Panc1 (cell line): ENCODE measurements at regions not wholly inside any gene's neighbourhood (a gene's known extent, or its start where the extent isn't known, plus 50 kb on each side); places are given as distances from the start of the nearest gene placed in this dataset.
"Not testable (repeated sequence)": the region's sequence is repeated elsewhere in the genome, so short reads cannot be mapped to it uniquely, and the experiment has no call there.

Experiments
- ATAC-seq: fragments of 200-7000 bp; cut with Tn5 transposase; 2 replicates; pipeline ENCODE4 v1.9.1; 2020; ENCODE audit warnings: mild to moderate bottlenecking, moderate library complexity
- BruUV-seq: library from RNA; stranded (reverse); fragments of 400-500 nt; replicated peaks from 2 replicates; lab custom pipeline; 2021; lab: Mats Ljungman, UMichigan
- CTCF ChIA-PET: fragments of 300-600 bp; sonication (Branson Sonifier 250); formaldehyde crosslinking; loops from one replicate; lab custom pipeline; 2022; ENCODE audit warnings: antibody characterized with exemption; lab: Charles Lee
- POLR2A ChIA-PET: fragments of 300-600 bp; sonication (Branson Sonifier 250); formaldehyde crosslinking; loops from one replicate; lab custom pipeline; 2022; ENCODE audit warnings: antibody characterized with exemption; lab: Charles Lee
- DNase-seq: peaks from one replicate; pipeline ENCODE4 v3.0.0-alpha.2; 2010; ENCODE audit warnings: low read depth, low spot score
- H3K27ac ChIP-seq: 2 replicates; pipeline ENCODE4 v1.5.1; 2011; ENCODE audit warnings: mild to moderate bottlenecking, low read length, inconsistent platforms
- H3K27me3 ChIP-seq: fragments of 200-500 bp; sonication (Bioruptor generic); 2 replicates; pipeline ENCODE4 v1.6.0; 2014; ENCODE audit warnings: low read length, inconsistent platforms; ENCODE audit not compliant: control insufficient read depth, insufficient read depth
- H3K36me3 ChIP-seq: fragments of 200-500 bp; sonication (Bioruptor generic); 2 replicates; pipeline ENCODE4 v1.5.1; 2014; ENCODE audit warnings: inconsistent platforms, mild to moderate bottlenecking, low read length, moderate library complexity; ENCODE audit not compliant: control insufficient read depth, insufficient read depth
- H3K4me1 ChIP-seq: 2 replicates; pipeline ENCODE4 v1.5.1; 2011; ENCODE audit warnings: inconsistent platforms, mild to moderate bottlenecking, low read length, moderate library complexity; ENCODE audit not compliant: control insufficient read depth, insufficient read depth
- H3K4me3 ChIP-seq, 2 experiments: 2 replicates each; pipeline ENCODE4 v1.5.1; 2011 to 2012; ENCODE audit warnings: low read depth in 2 of 2, low read length in 2 of 2, mild to moderate bottlenecking in 2 of 2, inconsistent platforms in 1 of 2, moderate library complexity in 1 of 2
- H3K9me3 ChIP-seq: fragments of 200-500 bp; sonication (Bioruptor generic); 2 replicates; pipeline ENCODE4 v1.5.1; 2014; ENCODE audit warnings: low read depth, mild to moderate bottlenecking, inconsistent platforms, low read length, moderate library complexity; ENCODE audit not compliant: control insufficient read depth, insufficient read depth
- POLR2AphosphoS5 ChIP-seq: IDR thresholded peaks from 2 replicates; pipeline ENCODE4 v1.6.1; 2012; ENCODE audit warnings: mild to moderate bottlenecking, low read depth, low read length, moderate library complexity
- SIN3A ChIP-seq: IDR thresholded peaks from 2 replicates; pipeline ENCODE4 v1.6.1; 2012; ENCODE audit warnings: low read depth, mild to moderate bottlenecking, low read length, moderate library complexity, borderline replicate concordance; ENCODE audit not compliant: insufficient read depth
- TCF7L2 ChIP-seq: IDR thresholded peaks from 2 replicates; pipeline ENCODE4 v1.6.1; 2011; ENCODE audit warnings: mild to moderate bottlenecking, low read depth, low read length, inconsistent platforms
- in situ Hi-C: cut with HindIII; loops from 2 replicates; pipeline ENCODE4 v1.10.0; 2016; ENCODE audit warnings: low sequenced_read_pairs, low pct_unique_long_range_greater_than_20kb
- intact Hi-C: fragments of 100-400 bp; cut with micrococcal nuclease; formaldehyde crosslinking; loops from one replicate; pipeline ENCODE4 v1.10.0; 2022; ENCODE audit not compliant: unreplicated experiment
- TF ChIP-seq, protein P1 (sequence below), 2 experiments: IDR thresholded peaks; 2 replicates each; pipeline ENCODE4 v1.6.1; 2011 to 2012; ENCODE audit warnings: low read depth in 2 of 2, control low read depth in 1 of 2, low read length in 1 of 2, mild to moderate bottlenecking in 1 of 2, moderate library complexity in 1 of 2; ENCODE audit not compliant: insufficient read depth in 1 of 2
- TF ChIP-seq, protein P2 (sequence below): fragments of 450-650 bp; IDR thresholded peaks from 2 replicates; pipeline ENCODE4 v1.5.1; 2017; ENCODE audit warnings: mild to moderate bottlenecking

DNA sequence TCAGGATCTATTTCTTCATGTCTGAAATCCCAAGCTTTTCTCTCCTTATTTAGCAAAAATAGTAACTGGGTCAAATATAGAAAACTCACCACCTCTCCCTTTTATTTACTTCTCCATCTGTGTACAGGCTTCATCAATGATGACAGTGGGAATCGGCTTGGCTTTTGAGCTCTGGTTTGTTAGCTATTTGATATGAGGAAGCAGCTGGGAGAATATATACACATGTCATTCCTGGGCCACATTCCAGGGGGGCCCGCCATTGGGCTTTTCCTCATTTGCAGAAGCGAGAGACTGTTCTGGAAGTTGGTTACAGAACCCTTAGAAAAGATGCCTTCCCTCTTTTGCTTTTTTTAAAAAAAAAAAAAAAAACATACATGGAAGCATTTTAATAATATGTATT is 107.4 kb upstream of the F9 start:
- TF ChIP-seq POLR2AphosphoS5 (no peak), SIN3A (no peak)
- TF ChIP-seq, protein P1, sequence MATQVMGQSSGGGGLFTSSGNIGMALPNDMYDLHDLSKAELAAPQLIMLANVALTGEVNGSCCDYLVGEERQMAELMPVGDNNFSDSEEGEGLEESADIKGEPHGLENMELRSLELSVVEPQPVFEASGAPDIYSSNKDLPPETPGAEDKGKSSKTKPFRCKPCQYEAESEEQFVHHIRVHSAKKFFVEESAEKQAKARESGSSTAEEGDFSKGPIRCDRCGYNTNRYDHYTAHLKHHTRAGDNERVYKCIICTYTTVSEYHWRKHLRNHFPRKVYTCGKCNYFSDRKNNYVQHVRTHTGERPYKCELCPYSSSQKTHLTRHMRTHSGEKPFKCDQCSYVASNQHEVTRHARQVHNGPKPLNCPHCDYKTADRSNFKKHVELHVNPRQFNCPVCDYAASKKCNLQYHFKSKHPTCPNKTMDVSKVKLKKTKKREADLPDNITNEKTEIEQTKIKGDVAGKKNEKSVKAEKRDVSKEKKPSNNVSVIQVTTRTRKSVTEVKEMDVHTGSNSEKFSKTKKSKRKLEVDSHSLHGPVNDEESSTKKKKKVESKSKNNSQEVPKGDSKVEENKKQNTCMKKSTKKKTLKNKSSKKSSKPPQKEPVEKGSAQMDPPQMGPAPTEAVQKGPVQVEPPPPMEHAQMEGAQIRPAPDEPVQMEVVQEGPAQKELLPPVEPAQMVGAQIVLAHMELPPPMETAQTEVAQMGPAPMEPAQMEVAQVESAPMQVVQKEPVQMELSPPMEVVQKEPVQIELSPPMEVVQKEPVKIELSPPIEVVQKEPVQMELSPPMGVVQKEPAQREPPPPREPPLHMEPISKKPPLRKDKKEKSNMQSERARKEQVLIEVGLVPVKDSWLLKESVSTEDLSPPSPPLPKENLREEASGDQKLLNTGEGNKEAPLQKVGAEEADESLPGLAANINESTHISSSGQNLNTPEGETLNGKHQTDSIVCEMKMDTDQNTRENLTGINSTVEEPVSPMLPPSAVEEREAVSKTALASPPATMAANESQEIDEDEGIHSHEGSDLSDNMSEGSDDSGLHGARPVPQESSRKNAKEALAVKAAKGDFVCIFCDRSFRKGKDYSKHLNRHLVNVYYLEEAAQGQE (IDR thresholded peaks at IDR 0.05; ENCODE audit: insufficient read depth in 1 of 2, low read depth in 2 of 2, low read length in 1 of 2), result no peak
- BruUV-seq, result no TSS peak
- H3K27me3 ChIP-seq, result no peaks in the 10 kb centered on the region
- no peaks in the 10 kb centered on the region for H3K4me1 ChIP-seq
- intact Hi-C loops (no loop called here), in situ Hi-C loops (no loop called here)
- H3K9me3 ChIP-seq, result no peaks in the 10 kb centered on the region
- ChIA-PET POLR2A (no interaction called here), CTCF (no interaction called here)
- DNase-seq (no peak), ATAC-seq (no peak)
- H3K36me3 ChIP-seq, result no peaks in the 10 kb centered on the region
- no peak overlapping the region for H3K4me3 ChIP-seq
- no peak overlapping the region for H3K27ac ChIP-seq

DNA sequence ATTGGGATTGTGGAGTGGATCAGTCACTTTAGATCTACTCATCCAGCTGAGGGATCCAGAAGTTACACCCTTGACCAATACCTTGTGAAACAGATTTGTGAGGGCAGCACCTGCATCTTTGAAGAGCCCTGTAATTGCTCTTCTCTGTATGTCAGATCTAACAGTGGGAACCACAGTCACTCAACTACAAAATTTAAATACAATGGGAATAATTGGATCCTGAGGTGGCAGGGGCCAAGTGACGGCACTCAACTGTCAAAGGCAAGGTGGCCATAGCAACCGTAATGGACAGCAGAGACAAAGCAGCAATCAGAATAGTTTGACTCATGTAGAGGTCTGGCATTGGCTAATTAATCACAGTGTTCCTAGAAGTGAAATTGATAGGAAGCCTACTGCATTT is 132.3 kb upstream of the F9 start:
- H3K36me3 ChIP-seq, CTCF ChIA-PET, H3K4me3 ChIP-seq, BruUV-seq, ATAC-seq, H3K4me1 ChIP-seq, intact Hi-C loops, DNase-seq, in situ Hi-C loops, H3K27ac ChIP-seq, POLR2A ChIA-PET, H3K9me3 ChIP-seq, H3K27me3 ChIP-seq: not testable (repeated sequence)

DNA sequence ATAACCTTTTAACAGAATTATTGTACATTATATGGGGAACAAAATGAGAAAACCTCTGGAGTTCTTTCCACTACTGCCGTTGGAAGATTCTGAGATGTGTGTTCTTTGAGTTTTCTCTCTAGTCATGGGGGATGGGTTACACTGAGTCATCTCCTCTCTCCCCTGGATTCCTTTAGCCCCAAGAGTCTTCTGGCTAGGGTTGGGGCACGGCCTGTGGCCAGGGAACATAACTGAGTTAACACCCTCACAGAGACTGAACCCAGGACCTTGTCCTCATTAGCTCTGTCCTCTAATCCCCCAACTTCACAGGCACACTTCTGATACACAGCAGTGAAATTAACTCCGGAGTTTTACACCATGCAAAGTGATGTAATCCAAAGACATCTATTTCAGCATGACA is 142.3 kb upstream of the F9 start:
- TF ChIP-seq, protein P2, sequence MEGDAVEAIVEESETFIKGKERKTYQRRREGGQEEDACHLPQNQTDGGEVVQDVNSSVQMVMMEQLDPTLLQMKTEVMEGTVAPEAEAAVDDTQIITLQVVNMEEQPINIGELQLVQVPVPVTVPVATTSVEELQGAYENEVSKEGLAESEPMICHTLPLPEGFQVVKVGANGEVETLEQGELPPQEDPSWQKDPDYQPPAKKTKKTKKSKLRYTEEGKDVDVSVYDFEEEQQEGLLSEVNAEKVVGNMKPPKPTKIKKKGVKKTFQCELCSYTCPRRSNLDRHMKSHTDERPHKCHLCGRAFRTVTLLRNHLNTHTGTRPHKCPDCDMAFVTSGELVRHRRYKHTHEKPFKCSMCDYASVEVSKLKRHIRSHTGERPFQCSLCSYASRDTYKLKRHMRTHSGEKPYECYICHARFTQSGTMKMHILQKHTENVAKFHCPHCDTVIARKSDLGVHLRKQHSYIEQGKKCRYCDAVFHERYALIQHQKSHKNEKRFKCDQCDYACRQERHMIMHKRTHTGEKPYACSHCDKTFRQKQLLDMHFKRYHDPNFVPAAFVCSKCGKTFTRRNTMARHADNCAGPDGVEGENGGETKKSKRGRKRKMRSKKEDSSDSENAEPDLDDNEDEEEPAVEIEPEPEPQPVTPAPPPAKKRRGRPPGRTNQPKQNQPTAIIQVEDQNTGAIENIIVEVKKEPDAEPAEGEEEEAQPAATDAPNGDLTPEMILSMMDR, result no peak
- TF ChIP-seq SIN3A, result no peak
- TF ChIP-seq TCF7L2, result no peak
- TF ChIP-seq, protein P1 (IDR thresholded peaks at IDR 0.05; ENCODE audit: insufficient read depth in 1 of 2, low read depth in 2 of 2, low read length in 1 of 2), result no peak
- no peak for TF ChIP-seq POLR2AphosphoS5
- no peak for ATAC-seq
- H3K9me3 ChIP-seq, result no peaks in the 10 kb centered on the region

More for the DNA sequence above, 142.3 kb upstream of the F9 start:
- ChIA-PET CTCF (no interaction called here), POLR2A (no interaction called here)
- Histone ChIP-seq H3K4me1 (no peaks in the 10 kb centered on the region), H3K27ac (no peak overlapping the region), H3K4me3 (no peak overlapping the region), H3K27me3 (no peaks in the 10 kb centered on the region), H3K36me3 (no peaks in the 10 kb centered on the region)
- no TSS peak for BruUV-seq
- DNase-seq, result no peak
- in situ Hi-C loops, result no loop called here
- intact Hi-C loops, result no loop called here
